HG03575 (cell line): ENCODE measurements at regions not wholly inside any gene's neighbourhood (a gene's known extent, or its start where the extent isn't known, plus 50 kb on each side); places are given as distances from the start of the nearest gene placed in this dataset.

ENCODE experiments used
- ATAC-seq: cut with Tn5 transposase; IDR thresholded peaks from one replicate; pipeline ENCODE4 v1.9.1; 2021; ENCODE audit not compliant: unreplicated experiment, insufficient number of reproducible peaks, low FRiP score; ENCODE audit errors: extremely low read depth

DNA sequence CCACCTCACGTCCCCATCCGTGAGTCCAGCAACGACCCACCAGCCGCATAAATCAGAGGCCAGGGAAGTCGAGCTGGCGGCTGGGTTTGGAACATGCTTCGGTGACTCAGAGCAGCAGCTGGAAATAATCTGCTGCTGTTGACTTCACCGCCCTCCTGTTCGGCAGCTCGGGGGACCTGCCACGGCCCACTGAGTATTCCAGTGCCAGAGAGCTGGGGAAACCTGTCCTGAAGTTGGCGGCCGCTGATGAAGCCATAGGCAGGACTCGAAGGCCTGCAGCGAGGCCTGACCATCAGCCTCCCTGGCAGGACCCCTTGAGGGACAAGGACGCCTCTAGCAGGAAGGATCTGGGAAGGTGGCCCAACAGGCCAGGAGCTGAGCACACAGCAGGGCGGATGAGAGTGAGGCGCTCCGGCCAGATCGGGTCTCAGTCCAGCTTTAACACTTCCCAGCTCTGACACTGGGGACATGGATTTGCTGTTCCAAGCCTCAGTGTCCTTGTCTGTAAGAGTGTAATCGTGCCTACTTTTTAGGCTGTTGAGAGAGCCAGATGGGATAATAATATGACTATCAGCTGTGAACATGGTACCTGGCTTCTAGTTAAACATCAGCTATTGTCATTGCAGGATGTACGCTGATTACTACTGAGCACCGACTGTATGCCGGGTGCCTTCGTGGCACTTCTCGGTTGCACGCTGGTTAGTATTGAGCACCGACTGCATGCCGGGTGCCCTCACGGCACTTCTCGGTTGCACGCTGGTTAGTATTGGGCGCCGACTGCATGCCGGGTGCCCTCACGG is 50.4 kb upstream of the CIBAR2 start:
- no peak for ATAC-seq

GRCh38 chr16:85163278-85164112 is 51.2 kb upstream of the CIBAR2 start:
- no peak for ATAC-seq

- ATAC-seq = no peak
These were observed 52.2 kb upstream of the CIBAR2 start for GRCh38 chr16:85164431-85164830.

DNA sequence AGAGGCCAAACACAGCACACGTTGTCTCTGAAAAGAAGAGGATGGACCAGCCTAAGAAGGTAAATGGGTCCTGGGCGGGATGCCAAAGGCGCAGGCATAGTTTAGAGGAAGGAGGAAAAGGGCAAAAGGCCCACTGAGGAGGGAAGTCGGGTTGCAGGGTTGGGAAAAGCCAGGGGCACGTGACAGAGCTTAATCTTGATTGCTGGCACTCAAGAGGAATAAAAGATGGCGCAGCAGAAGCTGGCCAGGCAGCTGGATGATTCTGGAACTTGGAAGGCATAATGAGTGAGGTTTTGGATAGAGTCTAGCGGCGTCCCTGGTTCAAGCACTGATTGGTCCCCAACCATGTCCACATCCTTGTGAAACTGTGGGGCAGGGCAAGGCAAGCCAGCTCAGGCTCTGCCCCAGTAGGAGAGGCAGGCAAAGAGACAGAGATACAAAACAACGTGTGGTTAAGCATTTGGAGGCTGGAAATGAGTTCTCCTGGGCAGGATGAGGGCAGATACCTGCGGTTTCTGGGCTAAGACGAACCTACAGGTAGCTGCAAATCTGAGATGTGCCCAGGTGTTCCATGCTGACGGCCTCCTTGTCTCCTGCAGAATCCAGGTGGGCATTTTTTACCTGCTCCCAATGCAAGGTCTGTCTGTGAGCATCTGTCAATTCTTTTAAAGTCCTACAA is 52.7 kb upstream of the CIBAR2 start:
- no peak for ATAC-seq

- no peak for ATAC-seq
These were observed 53.5 kb upstream of the CIBAR2 start for GRCh38 chr16:85165781-85166180.

GRCh38 chr16:85166281-85166680 is 54.0 kb upstream of the CIBAR2 start:
- no peak for ATAC-seq

DNA sequence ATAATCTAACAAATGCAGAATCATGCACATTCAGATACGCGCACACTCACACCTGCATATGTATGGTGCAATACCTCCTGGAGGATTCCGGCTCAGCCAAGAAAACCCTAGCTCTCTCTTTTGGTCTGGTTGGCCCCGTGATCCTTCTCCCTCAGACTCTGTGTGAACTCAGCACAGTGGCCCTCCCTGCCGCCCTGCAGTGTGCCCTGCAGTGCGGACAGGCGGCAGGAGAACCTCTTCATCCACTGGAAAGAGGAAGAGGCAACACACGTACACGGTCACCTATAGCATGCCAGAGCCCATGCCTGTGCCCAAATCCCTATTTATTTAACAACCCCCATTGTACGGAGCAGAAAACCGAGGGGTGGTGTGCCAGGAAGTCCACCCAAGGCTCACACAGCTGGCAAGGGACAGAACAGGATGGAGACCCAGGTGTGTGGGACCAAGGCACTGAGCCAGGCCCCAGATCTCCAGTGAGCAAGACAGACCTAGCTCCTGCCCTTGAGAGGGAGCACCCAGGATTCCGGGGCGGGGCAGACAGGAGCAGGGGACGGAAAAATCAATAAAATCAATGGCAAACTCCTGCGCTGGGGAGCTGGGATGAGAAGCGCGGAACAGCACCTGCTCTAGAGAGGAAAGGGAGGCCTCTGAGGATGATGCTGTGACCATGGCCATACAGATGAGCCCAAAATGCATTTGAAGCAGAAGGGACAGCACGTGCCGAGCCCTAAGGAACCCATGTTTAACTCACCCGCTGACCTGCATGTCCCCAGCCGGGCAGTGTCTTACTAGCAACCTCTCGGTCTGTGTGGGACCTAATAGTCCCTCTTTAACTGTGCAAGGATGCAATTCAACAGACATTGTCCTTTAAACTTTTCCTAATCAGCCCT is 54.7 kb upstream of the CIBAR2 start:
- no peak for ATAC-seq

- ATAC-seq = no peak
These were observed 55.6 kb upstream of the CIBAR2 start for GRCh38 chr16:85167589-85168537.

DNA sequence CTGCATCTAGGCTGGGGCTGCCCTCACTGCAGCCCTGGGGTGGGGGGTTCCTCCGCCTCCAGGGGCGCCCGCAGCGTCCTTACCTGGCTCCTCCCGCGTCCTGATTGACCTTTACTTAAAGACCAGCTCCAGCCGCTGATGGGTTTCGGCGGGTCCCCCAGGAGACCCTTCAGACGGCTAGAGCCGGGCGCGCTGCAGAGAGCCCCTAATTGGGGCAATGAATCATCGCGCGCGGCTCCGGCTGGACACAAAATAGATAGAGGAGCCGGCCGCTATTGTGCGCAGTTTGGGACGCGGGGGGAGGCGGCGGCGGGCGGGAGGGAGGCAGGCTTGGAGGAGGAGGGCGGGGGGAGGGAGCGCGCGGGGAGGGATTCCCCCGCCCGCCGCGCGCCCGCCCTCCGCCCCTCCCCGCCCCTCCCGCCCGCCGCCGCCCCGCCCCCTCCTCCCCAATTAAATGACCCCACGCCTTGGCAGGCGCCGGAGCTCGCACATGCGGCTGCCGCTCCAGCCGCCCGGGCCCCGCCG is 56.5 kb upstream of the CIBAR2 start:
- ATAC-seq = no peak

DNA sequence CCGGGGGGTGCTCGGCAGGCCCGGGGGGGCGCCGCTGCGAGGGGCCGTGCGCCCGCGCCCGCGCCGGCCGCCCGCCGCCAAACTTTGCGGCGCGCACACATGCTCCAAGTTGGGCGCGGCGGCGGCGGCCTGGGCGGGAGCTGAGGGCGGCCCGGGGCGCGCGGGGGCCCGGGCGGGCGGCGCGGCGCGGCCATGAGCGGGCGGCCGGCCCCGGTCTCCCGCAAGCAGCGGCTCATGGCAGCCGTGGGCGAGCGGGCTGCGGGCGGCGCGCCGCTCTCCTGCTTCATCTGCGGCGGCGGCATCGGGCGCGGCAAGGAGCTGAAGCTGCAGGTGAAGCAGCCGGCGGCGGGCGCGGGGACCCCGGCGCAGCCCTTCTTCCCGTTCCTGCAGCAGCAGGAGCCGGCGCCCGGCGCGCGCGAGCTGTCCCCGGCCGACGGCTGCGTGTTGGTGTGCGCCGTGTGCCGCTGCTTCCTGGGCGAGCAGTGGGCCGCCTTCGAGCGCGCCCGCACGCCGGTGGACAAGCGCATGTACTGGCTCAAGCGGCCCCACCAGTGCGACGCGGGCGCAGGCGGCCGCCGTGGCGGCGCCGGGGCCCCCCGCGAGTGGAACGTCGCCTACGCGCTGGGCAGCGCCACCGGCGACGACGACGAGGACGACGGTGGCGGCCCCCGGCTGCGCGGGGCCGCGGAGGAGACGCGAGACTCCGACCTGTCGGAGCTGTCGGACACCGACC is 57.2 kb upstream of the CIBAR2 start:
- ATAC-seq = no peak

- no peak for ATAC-seq
These were observed 57.8 kb upstream of the CIBAR2 start for GRCh38 chr16:85170066-85170491.

GRCh38 chr16:85170590-85171003 is 58.3 kb upstream of the CIBAR2 start:
- no peak for ATAC-seq

- ATAC-seq = no peak
These were observed 58.9 kb upstream of the CIBAR2 start for GRCh38 chr16:85171004-85171758.

DNA sequence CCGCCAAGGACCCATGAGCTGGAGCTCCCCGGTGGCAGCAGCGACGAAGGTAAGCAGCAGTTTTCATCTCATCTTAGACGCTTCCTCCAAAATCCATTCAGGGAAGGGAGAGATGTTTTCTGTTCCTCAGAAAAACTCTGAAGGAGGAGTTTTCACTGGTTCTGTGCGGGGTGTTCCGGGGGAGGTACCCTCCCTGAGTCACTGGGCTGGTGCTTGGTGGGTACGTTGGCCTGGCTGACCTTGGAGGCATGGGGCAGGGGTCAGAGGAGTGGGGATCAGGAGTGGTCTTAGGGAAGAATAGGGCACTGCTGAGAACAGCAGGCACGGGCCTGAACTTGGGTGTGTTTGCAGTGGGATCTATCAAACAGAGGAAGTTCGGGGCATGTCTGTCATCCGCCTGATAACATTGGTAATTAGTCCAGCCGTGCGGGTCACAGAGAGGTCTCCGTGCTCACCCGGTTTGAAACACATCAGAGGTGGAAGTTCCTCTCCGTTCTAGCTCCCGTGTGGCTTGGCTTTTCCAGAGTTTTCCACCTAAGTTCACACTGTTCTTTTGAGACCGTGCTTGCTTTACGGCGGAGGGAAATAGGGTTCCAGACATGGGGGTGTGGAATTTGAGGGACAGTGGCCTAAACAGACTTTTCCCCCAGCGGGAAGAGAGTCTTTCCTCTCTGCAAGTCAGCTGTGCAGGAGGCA is 59.6 kb upstream of the CIBAR2 start:
- ATAC-seq = no peak

- ATAC-seq = no peak
These were observed 60.3 kb upstream of the CIBAR2 start for GRCh38 chr16:85172455-85173145.
